GM13976 (cell line): ENCODE measurements at regions not wholly inside any gene's neighbourhood (a gene's known extent, or its start where the extent isn't known, plus 50 kb on each side); places are given as distances from the start of the nearest gene placed in this dataset.

Experiments used
- DNase-seq: peaks from one replicate; pipeline ENCODE4 v3.0.0; 2012; ENCODE audit warnings: low spot score
- CTCF ChIP-seq: IDR thresholded peaks from 2 replicates; pipeline ENCODE4 v1.5.1; 2012; ENCODE audit warnings: borderline replicate concordance, mild to moderate bottlenecking; ENCODE audit not compliant: insufficient read depth; ENCODE audit errors: extremely low read depth, missing control alignments, control extremely low read depth
- in situ Hi-C: fragments of 300-500 bp; cut with MboI; formaldehyde crosslinking; loops from one replicate; pipeline ENCODE4 v1.12.0; 2022; ENCODE audit warnings: low sequenced_read_pairs, mixed read lengths, inconsistent platforms; ENCODE audit not compliant: unreplicated experiment

GRCh38 chr7:110187877-110188554 is 902.9 kb upstream of the LRRN3 start:
- no peak for TF ChIP-seq CTCF
- in situ Hi-C loops, result no loop called here

GRCh38 chr7:110204527-110204926 is 886.4 kb upstream of the LRRN3 start:
- no peak for TF ChIP-seq CTCF
- in situ Hi-C loops, result no loop called here
- no peak for DNase-seq

More at GRCh38 chr7:110187877-110188554, 902.9 kb upstream of the LRRN3 start:
- no peak for DNase-seq

DNA sequence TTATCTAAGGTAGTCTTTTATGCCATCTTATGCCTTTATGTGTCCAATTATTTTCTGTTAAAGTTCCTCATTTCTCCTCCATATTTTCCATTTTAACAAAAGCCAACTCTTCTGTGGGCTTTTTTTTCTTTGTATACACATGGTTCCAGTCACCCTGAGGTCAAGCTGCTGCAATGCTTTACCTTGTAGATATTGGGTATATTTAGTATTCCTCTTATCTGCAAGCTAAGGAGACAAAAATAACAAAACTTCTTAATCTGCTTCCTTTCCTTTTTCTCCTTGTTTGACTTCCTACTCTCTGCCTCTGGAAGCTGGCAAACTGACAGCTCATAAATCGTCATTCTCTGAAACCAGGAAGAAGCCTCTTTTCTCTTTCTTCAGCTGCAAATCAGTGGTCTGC is 885.0 kb upstream of the LRRN3 start:
- in situ Hi-C loops, result no loop called here
- no peak for TF ChIP-seq CTCF
- DNase-seq, result no peak

DNA sequence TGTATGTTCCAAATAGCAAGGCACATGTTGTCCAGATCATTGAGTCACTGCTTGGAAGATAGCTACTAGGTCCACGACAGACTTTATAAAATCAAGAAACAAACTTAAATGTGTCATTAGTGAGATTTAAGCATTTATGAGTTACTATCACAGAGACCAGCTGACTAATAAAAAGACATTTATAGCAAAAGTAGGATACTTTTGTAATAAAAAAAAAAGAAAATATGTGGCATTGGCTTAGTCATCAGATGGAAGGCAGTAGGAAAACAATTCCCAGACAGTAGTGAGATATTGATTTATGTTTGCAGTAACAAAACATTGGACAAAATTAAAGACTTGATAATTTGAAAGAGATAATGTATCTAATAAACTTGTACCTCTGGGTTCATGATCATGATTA is 881.0 kb upstream of the LRRN3 start:
- no peak for DNase-seq
- no peak for TF ChIP-seq CTCF
- in situ Hi-C loops, result no loop called here

- in situ Hi-C loops, result no loop called here
- TF ChIP-seq CTCF, result no peak
- no peak for DNase-seq
Measured at GRCh38 chr7:110210941-110211608, 879.9 kb upstream of the LRRN3 start.

DNA sequence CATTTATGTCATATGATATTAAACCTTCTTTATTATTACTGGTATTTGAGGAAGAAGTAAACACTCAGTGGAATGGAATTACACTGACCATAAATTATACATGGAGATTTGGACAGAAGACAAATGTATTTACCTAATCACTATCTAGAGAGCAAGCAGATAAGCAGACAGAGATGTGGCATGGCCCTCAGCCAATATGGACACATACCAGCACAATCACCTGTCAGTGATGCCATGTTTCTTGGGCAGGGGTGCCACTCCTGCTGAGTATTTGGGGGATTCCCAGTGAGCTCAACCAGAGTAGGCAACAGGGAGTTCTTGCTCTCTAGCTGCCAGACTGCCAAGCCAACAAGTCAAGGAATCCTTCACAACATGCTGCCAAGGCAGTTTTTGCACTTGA is 866.3 kb upstream of the LRRN3 start:
- TF ChIP-seq CTCF, result no peak
- in situ Hi-C loops, result no loop called here

DNA sequence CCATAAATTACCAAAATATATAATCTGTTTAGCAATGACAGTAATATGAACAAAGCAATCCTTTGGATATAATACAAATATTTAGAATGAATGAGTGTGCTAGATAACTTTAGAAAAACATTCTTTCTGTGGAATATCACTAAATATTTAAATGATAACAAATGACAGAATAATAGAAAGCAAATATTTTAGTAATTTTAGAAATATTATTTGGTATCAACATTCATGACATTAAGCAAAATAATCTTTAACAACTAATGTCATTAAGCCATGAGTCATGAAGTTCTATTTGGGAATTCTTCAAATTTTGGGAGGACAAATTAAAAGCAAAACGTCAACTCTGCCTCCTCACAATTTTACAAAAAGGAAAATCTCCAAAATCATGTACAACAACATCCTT is 844.8 kb upstream of the LRRN3 start:
- DNase-seq, result no peak
- in situ Hi-C loops, result no loop called here
- TF ChIP-seq CTCF, result no peak

More for the DNA sequence above, 866.3 kb upstream of the LRRN3 start:
- DNase-seq, result no peak
